HAP-1 (cell line): ENCODE measurements at regions not wholly inside any gene's neighbourhood (a gene's known extent, or its start where the extent isn't known, plus 50 kb on each side); places are given as distances from the start of the nearest gene placed in this dataset.
"Not testable (repeated sequence)": the region's sequence is repeated elsewhere in the genome, so short reads cannot be mapped to it uniquely, and the experiment has no call there.

Experiments
- DNase-seq, 2 experiments: peaks; one replicate each; pipeline ENCODE4 v3.0.0-alpha.2; 2016 to 2020; ENCODE audit warnings: low spot score in 2 of 2
- H3K27me3 ChIP-seq: fragments of 250-450 bp; sonication (Bioruptor Pico); 2 replicates; pipeline ENCODE4 v1.5.1; 2020; ENCODE audit warnings: low read depth, mild to moderate bottlenecking, moderate library complexity
- H3K36me3 ChIP-seq: fragments of 250-450 bp; sonication (Bioruptor Pico); replicated peaks from 2 replicates; pipeline ENCODE4 v1.5.1; 2020; ENCODE audit warnings: mild to moderate bottlenecking
- H3K4me1 ChIP-seq: fragments of 250-450 bp; sonication (Bioruptor Pico); 2 replicates; pipeline ENCODE4 v1.5.1; 2020; ENCODE audit warnings: mild to moderate bottlenecking
- H3K4me3 ChIP-seq: fragments of 250-450 bp; sonication (Bioruptor Pico); 2 replicates; pipeline ENCODE4 v1.5.1; 2020; ENCODE audit warnings: mild to moderate bottlenecking, moderate library complexity
- H3K9me3 ChIP-seq: fragments of 250-450 bp; sonication (Bioruptor Pico); 2 replicates; pipeline ENCODE4 v1.5.1; 2020; ENCODE audit warnings: mild to moderate bottlenecking, moderate library complexity
- in situ Hi-C: fragments of 300-500 bp; cut with MboI; formaldehyde crosslinking; loops from 3 replicates; pipeline ENCODE4 v1.14.3; 2020; ENCODE audit warnings: low sequenced_read_pairs, inconsistent platforms, mixed read lengths

GRCh38 chr17:53219821-53220220 is 602.9 kb upstream of the KIF2B start:
- in situ Hi-C loops: no loop called here
- H3K27me3 ChIP-seq: no peaks in the 10 kb centered on the region
- DNase-seq: no peak
- no peaks in the 10 kb centered on the region for H3K4me1 ChIP-seq
- no peaks in the 10 kb centered on the region for H3K36me3 ChIP-seq
- H3K9me3 ChIP-seq: no peaks in the 10 kb centered on the region
- no peak overlapping the region for H3K4me3 ChIP-seq

GRCh38 chr17:53218723-53219122 is 604.0 kb upstream of the KIF2B start:
- no peaks in the 10 kb centered on the region for H3K4me1 ChIP-seq
- no peak overlapping the region for H3K4me3 ChIP-seq
- no peaks in the 10 kb centered on the region for H3K27me3 ChIP-seq
- in situ Hi-C loops: no loop called here
- H3K36me3 ChIP-seq: no peaks in the 10 kb centered on the region
- no peaks in the 10 kb centered on the region for H3K9me3 ChIP-seq
- DNase-seq: no peak

GRCh38 chr17:53217311-53217710 is 605.4 kb upstream of the KIF2B start:
- H3K36me3 ChIP-seq: no peaks in the 10 kb centered on the region
- H3K4me1 ChIP-seq: no peaks in the 10 kb centered on the region
- no peaks in the 10 kb centered on the region for H3K27me3 ChIP-seq
- in situ Hi-C loops: no loop called here
- no peak overlapping the region for H3K4me3 ChIP-seq
- no peaks in the 10 kb centered on the region for H3K9me3 ChIP-seq
- no peak for DNase-seq

GRCh38 chr17:53208935-53209334 is 613.8 kb upstream of the KIF2B start:
- H3K27me3 ChIP-seq, in situ Hi-C loops, H3K4me1 ChIP-seq, H3K36me3 ChIP-seq, H3K4me3 ChIP-seq, H3K9me3 ChIP-seq, DNase-seq: not testable (repeated sequence)

- in situ Hi-C loops: no loop called here
Measured at GRCh38 chr17:53193044-53193443, 629.7 kb upstream of the KIF2B start.

GRCh38 chr17:53191878-53192277 is 630.8 kb upstream of the KIF2B start:
- in situ Hi-C loops: no loop called here
- no peak for DNase-seq
- H3K4me1 ChIP-seq: no peaks in the 10 kb centered on the region
- H3K9me3 ChIP-seq: no peaks in the 10 kb centered on the region
- no peak overlapping the region for H3K4me3 ChIP-seq
- no peaks in the 10 kb centered on the region for H3K27me3 ChIP-seq
- H3K36me3 ChIP-seq: no peaks in the 10 kb centered on the region

More at GRCh38 chr17:53193044-53193443, 629.7 kb upstream of the KIF2B start:
- Histone ChIP-seq H3K4me1 (no peaks in the 10 kb centered on the region), H3K27me3 (no peaks in the 10 kb centered on the region), H3K9me3 (no peaks in the 10 kb centered on the region), H3K4me3 (no peak overlapping the region), H3K36me3 (no peaks in the 10 kb centered on the region)
- DNase-seq: no peak

- Histone ChIP-seq H3K4me1 (no peaks in the 10 kb centered on the region), H3K4me3 (no peak overlapping the region), H3K27me3 (no peaks in the 10 kb centered on the region), H3K9me3 (no peaks in the 10 kb centered on the region), H3K36me3 (no peaks in the 10 kb centered on the region)
- in situ Hi-C loops: no loop called here
- no peak for DNase-seq
Measured at GRCh38 chr17:53186001-53186400, 636.7 kb upstream of the KIF2B start.

- no peaks in the 10 kb centered on the region for H3K36me3 ChIP-seq
- no peak overlapping the region for H3K4me3 ChIP-seq
- DNase-seq: no peak
- in situ Hi-C loops: no loop called here
- H3K9me3 ChIP-seq: no peaks in the 10 kb centered on the region
- no peaks in the 10 kb centered on the region for H3K27me3 ChIP-seq
- no peaks in the 10 kb centered on the region for H3K4me1 ChIP-seq
Measured at GRCh38 chr17:53176629-53177028, 646.1 kb upstream of the KIF2B start.

GRCh38 chr17:53168413-53168812 is 654.3 kb upstream of the KIF2B start:
- H3K4me1 ChIP-seq: no peaks in the 10 kb centered on the region
- in situ Hi-C loops: no loop called here
- H3K36me3 ChIP-seq: no peaks in the 10 kb centered on the region
- no peak for DNase-seq
- H3K4me3 ChIP-seq: no peak overlapping the region
- no peaks in the 10 kb centered on the region for H3K9me3 ChIP-seq
- no peaks in the 10 kb centered on the region for H3K27me3 ChIP-seq

GRCh38 chr17:53166731-53167130 is 656.0 kb upstream of the KIF2B start:
- no peak overlapping the region for H3K4me3 ChIP-seq
- in situ Hi-C loops: no loop called here
- DNase-seq: no peak

GRCh38 chr17:53150101-53150698 is 672.5 kb upstream of the KIF2B start:
- in situ Hi-C loops: no loop called here
- no peak for DNase-seq

More at GRCh38 chr17:53166731-53167130, 656.0 kb upstream of the KIF2B start:
- Histone ChIP-seq H3K4me1 (no peaks in the 10 kb centered on the region), H3K9me3 (no peaks in the 10 kb centered on the region), H3K27me3 (no peaks in the 10 kb centered on the region), H3K36me3 (no peaks in the 10 kb centered on the region)

GRCh38 chr17:53149316-53149715 is 673.4 kb upstream of the KIF2B start:
- no peaks in the 10 kb centered on the region for H3K27me3 ChIP-seq
- no peaks in the 10 kb centered on the region for H3K36me3 ChIP-seq
- no peak overlapping the region for H3K4me3 ChIP-seq
- H3K9me3 ChIP-seq: no peaks in the 10 kb centered on the region
- in situ Hi-C loops: no loop called here
- no peak for DNase-seq
- H3K4me1 ChIP-seq: no peaks in the 10 kb centered on the region

More at GRCh38 chr17:53150101-53150698, 672.5 kb upstream of the KIF2B start:
- no peaks in the 10 kb centered on the region for H3K36me3 ChIP-seq
- H3K4me1 ChIP-seq: no peaks in the 10 kb centered on the region
- no peaks in the 10 kb centered on the region for H3K9me3 ChIP-seq
- H3K4me3 ChIP-seq: no peak overlapping the region
- H3K27me3 ChIP-seq: no peaks in the 10 kb centered on the region

GRCh38 chr17:53148058-53148457 is 674.7 kb upstream of the KIF2B start:
- in situ Hi-C loops: no loop called here
- Histone ChIP-seq H3K36me3 (no peaks in the 10 kb centered on the region), H3K9me3 (no peaks in the 10 kb centered on the region), H3K4me1 (no peaks in the 10 kb centered on the region), H3K27me3 (no peaks in the 10 kb centered on the region), H3K4me3 (no peak overlapping the region)
- no peak for DNase-seq

GRCh38 chr17:53142890-53143289 is 679.8 kb upstream of the KIF2B start:
- Histone ChIP-seq H3K4me1 (no peaks in the 10 kb centered on the region), H3K36me3 (no peaks in the 10 kb centered on the region), H3K9me3 (no peaks in the 10 kb centered on the region), H3K4me3 (no peak overlapping the region), H3K27me3 (no peaks in the 10 kb centered on the region)
- DNase-seq: no peak
- in situ Hi-C loops: no loop called here

- Histone ChIP-seq H3K4me3 (no peak overlapping the region), H3K4me1 (no peaks in the 10 kb centered on the region), H3K9me3 (no peaks in the 10 kb centered on the region), H3K27me3 (no peaks in the 10 kb centered on the region), H3K36me3 (no peaks in the 10 kb centered on the region)
- DNase-seq: no peak
- in situ Hi-C loops: no loop called here
Measured at GRCh38 chr17:53141731-53142130, 681.0 kb upstream of the KIF2B start.
